SK-N-SH treated with all-trans-retinoic acid at 6 μM for 48 hours (cell line): ENCODE measurements at regions not wholly inside any gene's neighbourhood (a gene's known extent, or its start where the extent isn't known, plus 50 kb on each side); places are given as distances from the start of the nearest gene placed in this dataset.

Source experiments
- ATAC-seq: fragments of 200-7000 bp; cut with Tn5 transposase; 3 replicates; pipeline ENCODE4 v1.9.1; 2020; ENCODE audit warnings: mild to moderate bottlenecking, moderate library complexity
- ARNTL ChIP-seq: fragments of 450-650 bp; formaldehyde crosslinking; IDR thresholded peaks from 2 replicates; pipeline ENCODE4 v1.5.0; 2020; ENCODE audit warnings: low read depth, mild to moderate bottlenecking, moderate library complexity, borderline replicate concordance
- BACH2 ChIP-seq: fragments of 250-450 bp; sonication (Bioruptor Pico); IDR thresholded peaks from 2 replicates; pipeline ENCODE4 v1.9.0; 2021; ENCODE audit warnings: mild to moderate bottlenecking, borderline replicate concordance
- CREB5 ChIP-seq: fragments of 250-450 bp; sonication (Bioruptor Pico); IDR thresholded peaks from 2 replicates; pipeline ENCODE4 v1.5.1; 2020; ENCODE audit warnings: low read depth, mild to moderate bottlenecking, moderate library complexity
- CSDC2 ChIP-seq: fragments of 250-450 bp; sonication (Bioruptor Pico); IDR thresholded peaks from 2 replicates; pipeline ENCODE4 v1.5.0; 2020; ENCODE audit warnings: mild to moderate bottlenecking, moderate library complexity
- CSRNP3 ChIP-seq: fragments of 250-450 bp; sonication (Bioruptor Pico); IDR thresholded peaks from 2 replicates; pipeline ENCODE4 v1.5.1; 2021; ENCODE audit warnings: mild to moderate bottlenecking, moderate library complexity
- ESRRG ChIP-seq: fragments of 250-450 bp; sonication (Bioruptor Pico); IDR thresholded peaks from 2 replicates; pipeline ENCODE4 v1.6.1; 2021; ENCODE audit warnings: mild to moderate bottlenecking
- OSR1 ChIP-seq: fragments of 250-450 bp; sonication (Bioruptor Pico); IDR thresholded peaks from 2 replicates; pipeline ENCODE4 v1.8.0; 2022; ENCODE audit warnings: moderate library complexity, mild to moderate bottlenecking, inconsistent platforms
- PATZ1 ChIP-seq: fragments of 250-450 bp; sonication (Bioruptor Pico); IDR thresholded peaks from 2 replicates; pipeline ENCODE4 v1.8.0; 2020; ENCODE audit warnings: mild to moderate bottlenecking, moderate library complexity, borderline replicate concordance
- POU6F1 ChIP-seq: fragments of 250-450 bp; sonication (Bioruptor Pico); IDR thresholded peaks from 2 replicates; pipeline ENCODE4 v1.8.0; 2021; ENCODE audit warnings: low read depth, mild to moderate bottlenecking, moderate library complexity, borderline replicate concordance
- PPARA ChIP-seq: fragments of 250-450 bp; sonication (Bioruptor Pico); IDR thresholded peaks from 2 replicates; pipeline ENCODE4 v1.5.0; 2020; ENCODE audit warnings: mild to moderate bottlenecking, borderline replicate concordance
- RARB ChIP-seq: fragments of 250-450 bp; sonication (Bioruptor Pico); IDR thresholded peaks from 2 replicates; pipeline ENCODE4 v1.8.0; 2021; ENCODE audit warnings: mild to moderate bottlenecking, moderate library complexity
- TCF4 ChIP-seq: fragments of 250-450 bp; sonication (Bioruptor Pico); IDR thresholded peaks from 2 replicates; pipeline ENCODE4 v1.8.0; 2021; ENCODE audit warnings: mild to moderate bottlenecking, moderate library complexity, borderline replicate concordance
- TSHZ2 ChIP-seq: fragments of 250-450 bp; sonication (Bioruptor Pico); IDR thresholded peaks from 2 replicates; pipeline ENCODE4 v1.5.0; 2020; ENCODE audit warnings: mild to moderate bottlenecking, moderate library complexity
- ZC3H10 ChIP-seq: fragments of 250-450 bp; sonication (Bioruptor Pico); IDR thresholded peaks from 2 replicates; pipeline ENCODE4 v1.5.1; 2021; ENCODE audit warnings: mild to moderate bottlenecking, moderate library complexity
- ZFP3 ChIP-seq: fragments of 250-450 bp; sonication (Bioruptor Pico); IDR thresholded peaks from 2 replicates; pipeline ENCODE4 v1.5.0; 2020; ENCODE audit warnings: mild to moderate bottlenecking, moderate library complexity
- ZNF565 ChIP-seq: fragments of 450-650 bp; formaldehyde crosslinking; conservative IDR thresholded peaks from 2 replicates; pipeline ENCODE4 v1.5.0; 2020; ENCODE audit warnings: low read depth, mild to moderate bottlenecking, moderate library complexity
- ZNF70 ChIP-seq: fragments of 450-650 bp; formaldehyde crosslinking; IDR thresholded peaks from 2 replicates; pipeline ENCODE4 v1.5.0; 2020; ENCODE audit warnings: mild to moderate bottlenecking, moderate library complexity
- ZNF8 ChIP-seq: fragments of 450-650 bp; formaldehyde crosslinking; IDR thresholded peaks from 2 replicates; pipeline ENCODE4 v1.5.0; 2020; ENCODE audit warnings: mild to moderate bottlenecking, moderate library complexity

- no peak for ATAC-seq
- TF ChIP-seq ZNF8 (CRISPR knock-in tag) (no peak), PATZ1 (CRISPR knock-in tag) (no peak), CSDC2 (CRISPR knock-in tag) (no peak), TSHZ2 (CRISPR knock-in tag) (no peak), PPARA (CRISPR knock-in tag) (no peak), ZC3H10 (CRISPR knock-in tag) (no peak), BACH2 (CRISPR knock-in tag) (no peak)
- TF ChIP-seq, all 23 proteins: peak for 0
These were observed 157.3 kb upstream of the ABI3BP start for GRCh38 chr3:101150504-101150903.

GRCh38 chr3:101149707-101150106 is 156.5 kb upstream of the ABI3BP start:
- TF ChIP-seq ESRRG: no peak
- TF ChIP-seq ARNTL (CRISPR knock-in tag): no peak
- TF ChIP-seq ZNF70 (CRISPR knock-in tag): no peak
- no peak for TF ChIP-seq POU6F1 (CRISPR knock-in tag)
- TF ChIP-seq ZNF565 (CRISPR knock-in tag): no peak
- TF ChIP-seq PATZ1 (CRISPR knock-in tag): no peak
- no peak for TF ChIP-seq TCF4
- TF ChIP-seq TSHZ2 (CRISPR knock-in tag): no peak
- TF ChIP-seq ZFP3: no peak
- TF ChIP-seq PPARA (CRISPR knock-in tag): no peak
- no peak for TF ChIP-seq RARB (CRISPR knock-in tag)
- ATAC-seq: no peak

- ATAC-seq: no peak
- TF ChIP-seq CSRNP3 (CRISPR knock-in tag): no peak
- TF ChIP-seq TCF4: no peak
- TF ChIP-seq PATZ1 (CRISPR knock-in tag): no peak
- no peak for TF ChIP-seq ZNF8 (CRISPR knock-in tag)
- no peak for TF ChIP-seq ZFP3
- TF ChIP-seq CREB5 (CRISPR knock-in tag): no peak
- TF ChIP-seq PPARA (CRISPR knock-in tag): no peak
- no peak for TF ChIP-seq BACH2 (CRISPR knock-in tag)
- TF ChIP-seq POU6F1 (CRISPR knock-in tag): no peak
- no peak for TF ChIP-seq ZC3H10 (CRISPR knock-in tag)
- TF ChIP-seq ZNF70 (CRISPR knock-in tag): no peak
- no peak for TF ChIP-seq OSR1 (CRISPR knock-in tag)
- TF ChIP-seq ZNF565 (CRISPR knock-in tag): no peak
These were observed 156.0 kb upstream of the ABI3BP start for GRCh38 chr3:101149251-101149650.
